GM19468 (cell line): ENCODE measurements at regions not wholly inside any gene's neighbourhood (a gene's known extent, or its start where the extent isn't known, plus 50 kb on each side); places are given as distances from the start of the nearest gene placed in this dataset.

ENCODE experiments used
- ATAC-seq: cut with Tn5 transposase; IDR thresholded peaks from one replicate; pipeline ENCODE4 v1.9.1; 2021; ENCODE audit warnings: mild to moderate bottlenecking, moderate library complexity, moderate number of reproducible peaks; ENCODE audit not compliant: unreplicated experiment; ENCODE audit errors: extremely low read depth

GRCh38 chr6:91560409-91560808 lies 973.5 kb upstream of the MAP3K7 start:
- no peak for ATAC-seq

GRCh38 chr6:91540902-91541301 lies 954.0 kb upstream of the MAP3K7 start:
- ATAC-seq, result no peak

- no peak for ATAC-seq
These were observed 952.6 kb upstream of the MAP3K7 start for GRCh38 chr6:91539456-91539855.

- no peak for ATAC-seq
These were observed 951.8 kb upstream of the MAP3K7 start for GRCh38 chr6:91538622-91539021.

GRCh38 chr6:91534614-91535013 lies 947.7 kb upstream of the MAP3K7 start:
- ATAC-seq, result no peak

- ATAC-seq, result no peak
These were observed 936.6 kb upstream of the MAP3K7 start for GRCh38 chr6:91523511-91523910.

GRCh38 chr6:91521999-91522398 lies 935.1 kb upstream of the MAP3K7 start:
- ATAC-seq, result no peak

- ATAC-seq, result no peak
These were observed 922.8 kb upstream of the MAP3K7 start for GRCh38 chr6:91509711-91510110.

- no peak for ATAC-seq
These were observed 922.2 kb upstream of the MAP3K7 start for GRCh38 chr6:91509039-91509438.

- no peak for ATAC-seq
These were observed 919.6 kb upstream of the MAP3K7 start for GRCh38 chr6:91506509-91506908.

GRCh38 chr6:91505199-91505598 lies 918.3 kb upstream of the MAP3K7 start:
- no peak for ATAC-seq

- no peak for ATAC-seq
These were observed 915.1 kb upstream of the MAP3K7 start for GRCh38 chr6:91501930-91502329.

GRCh38 chr6:91500689-91501303 lies 913.9 kb upstream of the MAP3K7 start:
- no peak for ATAC-seq

- ATAC-seq, result no peak
These were observed 911.7 kb upstream of the MAP3K7 start for GRCh38 chr6:91498576-91498975.

- ATAC-seq, result no peak
These were observed 910.9 kb upstream of the MAP3K7 start for GRCh38 chr6:91497770-91498169.

- ATAC-seq, result no peak
These were observed 903.9 kb upstream of the MAP3K7 start for GRCh38 chr6:91490671-91491301.

GRCh38 chr6:91487696-91488392 lies 901.0 kb upstream of the MAP3K7 start:
- ATAC-seq, result no peak

- no peak for ATAC-seq
These were observed 899.3 kb upstream of the MAP3K7 start for GRCh38 chr6:91486200-91486599.

- ATAC-seq, result no peak
These were observed 898.2 kb upstream of the MAP3K7 start for GRCh38 chr6:91485047-91485446.

GRCh38 chr6:91483415-91484105 lies 896.7 kb upstream of the MAP3K7 start:
- no peak for ATAC-seq

GRCh38 chr6:91482498-91482897 lies 895.6 kb upstream of the MAP3K7 start:
- ATAC-seq, result peak; percentile 75
